ENCODE measurements at regions not wholly inside any gene's neighbourhood (a gene's known extent, or its start where the extent isn't known, plus 50 kb on each side); places are given as distances from the start of the nearest gene placed in this dataset.

GRCh38 chr5:152274224-152274623 lies 130.9 kb downstream of the NMUR2 start:
- POLR2A ChIA-PET = no interaction called here
- CTCF ChIA-PET = no interaction called here

GRCh38 chr5:152271420-152271819 lies 133.7 kb downstream of the NMUR2 start:
- ChIA-PET CTCF (no interaction called here), POLR2A (no interaction called here)

- POLR2A ChIA-PET = no interaction called here
- CTCF ChIA-PET = no interaction called here
Observed at GRCh38 chr5:152270096-152270495, 135.0 kb downstream of the NMUR2 start.

- CTCF ChIA-PET = no interaction called here
- POLR2A ChIA-PET = no interaction called here
Observed at GRCh38 chr5:152269533-152269932, 135.5 kb downstream of the NMUR2 start.

GRCh38 chr5:152264645-152265254 lies 140.3 kb downstream of the NMUR2 start:
- POLR2A ChIA-PET = no interaction called here
- CTCF ChIA-PET = no interaction called here

- CTCF ChIA-PET = no interaction called here
- POLR2A ChIA-PET = no interaction called here
Observed at GRCh38 chr5:152262667-152263066, 142.4 kb downstream of the NMUR2 start.

GRCh38 chr5:152260940-152261339 lies 144.1 kb downstream of the NMUR2 start:
- CTCF ChIA-PET = no interaction called here
- POLR2A ChIA-PET = no interaction called here

- ChIA-PET CTCF (no interaction called here), POLR2A (no interaction called here)
Observed at GRCh38 chr5:152259702-152260101, 145.4 kb downstream of the NMUR2 start.

GRCh38 chr5:152256580-152256979 lies 148.5 kb downstream of the NMUR2 start:
- POLR2A ChIA-PET = no interaction called here

GRCh38 chr5:152255411-152255810 lies 149.7 kb downstream of the NMUR2 start:
- POLR2A ChIA-PET = no interaction called here
- CTCF ChIA-PET = no interaction called here

More at GRCh38 chr5:152256580-152256979, 148.5 kb downstream of the NMUR2 start:
- CTCF ChIA-PET = no interaction called here

- CTCF ChIA-PET = no interaction called here
Observed at GRCh38 chr5:152247850-152248385, 157.2 kb downstream of the NMUR2 start.

GRCh38 chr5:152246401-152246800 lies 158.7 kb downstream of the NMUR2 start:
- POLR2A ChIA-PET = no interaction called here
- CTCF ChIA-PET = interaction anchor here (1.0 kb wide), 1 partner anchor 259 kb away, joined by 3 read pairs; no protein-coding TSS in a partner anchor

More at GRCh38 chr5:152247850-152248385, 157.2 kb downstream of the NMUR2 start:
- POLR2A ChIA-PET = no interaction called here

GRCh38 chr5:152237531-152237930 lies 167.5 kb downstream of the NMUR2 start:
- ChIA-PET CTCF (no interaction called here), POLR2A (no interaction called here)

GRCh38 chr5:152226191-152226590 lies 178.9 kb downstream of the NMUR2 start:
- CTCF ChIA-PET = interaction anchor here (0.7 kb wide), 1 partner anchor 31 kb away, joined by 4 read pairs; no protein-coding TSS in a partner anchor
- POLR2A ChIA-PET = no interaction called here

GRCh38 chr5:152221721-152222629 lies 183.1 kb downstream of the NMUR2 start:
- POLR2A ChIA-PET = no interaction called here
- CTCF ChIA-PET = no interaction called here

- POLR2A ChIA-PET = no interaction called here
- CTCF ChIA-PET = no interaction called here
Observed at GRCh38 chr5:152218694-152219093, 186.4 kb downstream of the NMUR2 start.

GRCh38 chr5:152205804-152206203 lies 199.3 kb downstream of the NMUR2 start:
- ChIA-PET CTCF (no interaction called here), POLR2A (no interaction called here)

- ChIA-PET POLR2A (no interaction called here), CTCF (no interaction called here)
Observed at GRCh38 chr5:152202321-152202720, 202.8 kb downstream of the NMUR2 start.

GRCh38 chr5:152193391-152194107 lies 211.5 kb downstream of the NMUR2 start:
- ChIA-PET CTCF (no interaction called here), POLR2A (no interaction called here)

- CTCF ChIA-PET = no interaction called here
- POLR2A ChIA-PET = no interaction called here
Observed at GRCh38 chr5:152188251-152188650, 216.8 kb downstream of the NMUR2 start.

GRCh38 chr5:152187668-152188067 lies 217.4 kb downstream of the NMUR2 start:
- ChIA-PET POLR2A (no interaction called here), CTCF (no interaction called here)

Measured in activated CD8-positive, alpha-beta memory T cell treated with anti-CD3 and anti-CD28 coated beads for 36 hours (primary cell).